ENCODE measurements at regions not wholly inside any gene's neighbourhood (a gene's known extent, or its start where the extent isn't known, plus 50 kb on each side); places are given as distances from the start of the nearest gene placed in this dataset.

DNA sequence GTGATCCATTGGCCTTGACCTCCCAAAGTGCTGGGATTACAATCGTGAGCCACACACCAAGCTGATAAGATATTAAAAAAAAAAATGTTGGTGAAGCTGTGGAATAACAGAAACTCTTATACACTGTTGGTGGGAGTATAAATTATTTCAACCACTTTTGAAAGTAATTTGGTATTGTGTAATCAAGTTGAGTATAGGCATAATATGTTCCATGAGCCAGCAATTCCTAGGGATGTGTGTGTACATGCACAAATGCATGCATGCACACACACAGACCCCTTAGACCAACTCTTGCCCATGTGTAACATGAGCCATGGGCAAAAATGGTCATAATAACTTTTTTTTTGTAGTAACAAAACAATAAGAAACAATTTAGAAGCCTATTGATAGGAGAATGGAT, 130.2 kb upstream of the ANKRD28 start:
- Histone ChIP-seq H3K4me3 (ENCODE audit: low read length) (no peak overlapping the region), H3K27ac (ENCODE audit: low read depth, low read length) (no peak overlapping the region), H3K9me3 (ENCODE audit: control insufficient read depth, low read length) (no peaks in the 10 kb centered on the region), H3K27me3 (ENCODE audit: control insufficient read depth, insufficient read depth, low read length, poor library complexity, severe bottlenecking) (no peaks in the 10 kb centered on the region), H3K4me1 (ENCODE audit: control insufficient read depth, insufficient read depth, low read length) (peaks cover 12% of the 10 kb centered on the region), H3K36me3 (ENCODE audit: control insufficient read depth, insufficient read depth, low read length) (no peaks in the 10 kb centered on the region), H3K9ac (ENCODE audit: extremely low read depth, low read length, poor library complexity, severe bottlenecking) (no peak overlapping the region)
- 100% methylated on average over 1 of the region's 1 CpG; no CpG with 5 or more reads in 1 of the 2 experiments for WGBS, 2 experiments (ENCODE audit: insufficient coverage in 1 of 2, insufficient read length in 1 of 2)
- DNase-seq = no peak
- Mint-ChIP-seq H3K36me3 (ENCODE audit: low read depth) (no peaks in the 10 kb centered on the region), H3K4me1 (peaks cover 26% of the 10 kb centered on the region), H3K27ac (no peak overlapping the region), H3K27me3 (ENCODE audit: insufficient read depth) (peaks cover 3% of the 10 kb centered on the region), H3K9me3 (peaks cover 3% of the 10 kb centered on the region), H3K4me3 (no peak overlapping the region)
- TF ChIP-seq, protein P1, sequence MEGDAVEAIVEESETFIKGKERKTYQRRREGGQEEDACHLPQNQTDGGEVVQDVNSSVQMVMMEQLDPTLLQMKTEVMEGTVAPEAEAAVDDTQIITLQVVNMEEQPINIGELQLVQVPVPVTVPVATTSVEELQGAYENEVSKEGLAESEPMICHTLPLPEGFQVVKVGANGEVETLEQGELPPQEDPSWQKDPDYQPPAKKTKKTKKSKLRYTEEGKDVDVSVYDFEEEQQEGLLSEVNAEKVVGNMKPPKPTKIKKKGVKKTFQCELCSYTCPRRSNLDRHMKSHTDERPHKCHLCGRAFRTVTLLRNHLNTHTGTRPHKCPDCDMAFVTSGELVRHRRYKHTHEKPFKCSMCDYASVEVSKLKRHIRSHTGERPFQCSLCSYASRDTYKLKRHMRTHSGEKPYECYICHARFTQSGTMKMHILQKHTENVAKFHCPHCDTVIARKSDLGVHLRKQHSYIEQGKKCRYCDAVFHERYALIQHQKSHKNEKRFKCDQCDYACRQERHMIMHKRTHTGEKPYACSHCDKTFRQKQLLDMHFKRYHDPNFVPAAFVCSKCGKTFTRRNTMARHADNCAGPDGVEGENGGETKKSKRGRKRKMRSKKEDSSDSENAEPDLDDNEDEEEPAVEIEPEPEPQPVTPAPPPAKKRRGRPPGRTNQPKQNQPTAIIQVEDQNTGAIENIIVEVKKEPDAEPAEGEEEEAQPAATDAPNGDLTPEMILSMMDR (conservative IDR thresholded peaks at IDR 0.05) = no peak

DNA sequence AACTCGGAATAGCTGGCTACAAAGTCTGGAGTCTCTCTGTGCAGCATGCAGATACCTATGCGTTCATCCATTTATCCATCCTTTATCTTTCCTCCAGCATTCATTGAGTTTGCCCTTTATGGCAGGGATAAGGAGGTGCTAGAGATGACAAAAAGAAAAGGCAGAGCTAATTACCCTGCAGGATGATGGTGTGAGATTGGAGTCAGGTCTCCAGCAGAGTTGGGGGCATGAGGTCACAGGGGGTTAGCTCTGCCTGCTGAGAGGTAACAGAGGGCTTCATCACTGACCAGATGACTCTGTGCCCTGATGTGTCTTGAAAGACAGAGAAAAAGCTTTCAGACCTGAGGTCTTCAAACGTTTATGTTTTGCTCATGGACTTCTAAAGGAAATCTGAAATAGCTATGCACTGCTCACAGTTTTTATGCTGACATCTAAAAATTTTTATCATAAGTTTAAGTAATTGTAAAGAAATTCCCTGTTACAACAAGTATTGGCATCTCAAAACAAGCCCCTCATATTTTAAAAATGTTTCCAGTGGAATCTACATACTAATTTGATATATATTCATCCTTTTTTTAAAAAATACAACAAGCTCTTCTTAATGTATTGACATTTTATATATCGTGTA, 132.3 kb upstream of the ANKRD28 start:
- DNase-seq = peak; percentile 80
- TF ChIP-seq, protein P1 (conservative IDR thresholded peaks at IDR 0.05) = no peak

DNA sequence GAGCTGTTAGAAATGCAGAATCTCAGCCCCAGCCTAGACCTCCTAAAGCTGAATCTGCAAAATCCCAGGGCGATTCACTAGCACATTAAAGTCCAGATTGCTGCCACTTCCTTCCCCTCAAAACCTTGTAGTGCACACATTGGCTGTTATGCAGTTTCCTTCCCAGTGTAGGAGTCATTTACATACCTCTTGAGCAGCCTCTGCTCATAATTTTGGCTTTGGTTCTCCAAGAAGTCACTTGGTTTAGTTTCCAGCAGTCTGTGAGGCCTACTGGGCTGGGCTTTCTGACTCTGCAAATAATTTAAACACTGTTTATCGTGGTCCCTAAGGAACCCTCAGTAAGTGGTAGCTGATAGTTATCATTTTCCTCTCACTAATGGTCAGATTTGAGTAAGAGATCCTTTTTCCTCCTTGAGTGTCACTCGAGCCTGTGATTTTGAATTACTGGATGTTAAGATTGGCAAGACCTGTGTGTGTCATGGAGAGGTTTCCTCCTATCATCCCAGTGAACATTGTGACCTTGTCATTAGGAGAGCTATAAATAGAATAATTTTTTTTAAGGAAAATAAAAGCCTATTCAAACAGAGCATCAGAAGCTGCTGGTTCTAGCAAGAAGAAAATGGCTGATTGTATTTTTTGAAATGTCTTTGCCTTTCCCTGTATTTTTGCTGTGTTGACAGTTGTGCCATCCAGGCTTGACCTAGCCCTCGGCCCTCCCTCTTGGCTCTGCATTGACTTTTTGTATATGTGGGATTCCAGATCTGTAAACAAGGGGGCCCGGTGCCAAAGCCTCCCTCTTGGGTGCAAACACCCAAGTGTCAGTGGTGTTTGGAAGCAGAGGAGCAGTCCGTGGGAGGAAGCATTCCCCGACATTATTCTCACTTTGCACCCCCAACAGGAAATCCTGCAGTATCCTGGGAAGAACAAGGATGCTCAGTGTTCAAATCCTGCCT, 134.8 kb upstream of the ANKRD28 start:
- Histone ChIP-seq H3K27me3 (ENCODE audit: control insufficient read depth, insufficient read depth, low read length, poor library complexity, severe bottlenecking) (no peaks in the 10 kb centered on the region), H3K9me3 (ENCODE audit: control insufficient read depth, low read length) (no peaks in the 10 kb centered on the region), H3K36me3 (ENCODE audit: control insufficient read depth, insufficient read depth, low read length) (no peaks in the 10 kb centered on the region), H3K27ac (ENCODE audit: low read depth, low read length) (no peak overlapping the region), H3K9ac (ENCODE audit: extremely low read depth, low read length, poor library complexity, severe bottlenecking) (no peak overlapping the region), H3K4me1 (ENCODE audit: control insufficient read depth, insufficient read depth, low read length) (peaks cover 12% of the 10 kb centered on the region), H3K4me3 (ENCODE audit: low read length) (no peak overlapping the region)
- H3K27me3 Mint-ChIP-seq (ENCODE audit: insufficient read depth) = no peaks in the 10 kb centered on the region
- H3K36me3 Mint-ChIP-seq (ENCODE audit: low read depth) = no peaks in the 10 kb centered on the region
- 85 to 87% methylated on average over 4 to 6 of the region's 7 CpGs for WGBS, 2 experiments (ENCODE audit: insufficient coverage in 1 of 2, insufficient read length in 1 of 2)
- H3K4me3 Mint-ChIP-seq = no peak overlapping the region
- H3K27ac Mint-ChIP-seq = no peak overlapping the region
- no peaks in the 10 kb centered on the region for H3K9me3 Mint-ChIP-seq
- no peak for DNase-seq
- H3K4me1 Mint-ChIP-seq = peaks cover 26% of the 10 kb centered on the region
- TF ChIP-seq, protein P1 (conservative IDR thresholded peaks at IDR 0.05) = no peak

More for the DNA sequence above, 132.3 kb upstream of the ANKRD28 start:
- Mint-ChIP-seq H3K9me3 (peaks cover 3% of the 10 kb centered on the region), H3K4me1 (peaks cover 26% of the 10 kb centered on the region), H3K27ac (no peak overlapping the region), H3K36me3 (ENCODE audit: low read depth) (no peaks in the 10 kb centered on the region), H3K4me3 (no peak overlapping the region), H3K27me3 (ENCODE audit: insufficient read depth) (peaks cover 3% of the 10 kb centered on the region)
- Histone ChIP-seq H3K9ac (ENCODE audit: extremely low read depth, low read length, poor library complexity, severe bottlenecking) (no peak overlapping the region), H3K36me3 (ENCODE audit: control insufficient read depth, insufficient read depth, low read length) (no peaks in the 10 kb centered on the region), H3K27me3 (ENCODE audit: control insufficient read depth, insufficient read depth, low read length, poor library complexity, severe bottlenecking) (no peaks in the 10 kb centered on the region), H3K4me1 (ENCODE audit: control insufficient read depth, insufficient read depth, low read length) (peaks cover 12% of the 10 kb centered on the region), H3K27ac (ENCODE audit: low read depth, low read length) (no peak overlapping the region), H3K4me3 (ENCODE audit: low read length) (no peak overlapping the region), H3K9me3 (ENCODE audit: control insufficient read depth, low read length) (no peaks in the 10 kb centered on the region)
- 47 to 55% methylated on average over 2 to 4 of the region's 4 CpGs for WGBS, 2 experiments (ENCODE audit: insufficient coverage in 1 of 2, insufficient read length in 1 of 2)

Measured in endodermal cell (in vitro differentiated cells).